Neuronal stem cell (in vitro differentiated cells): ENCODE measurements at regions not wholly inside any gene's neighbourhood (a gene's known extent, or its start where the extent isn't known, plus 50 kb on each side); places are given as distances from the start of the nearest gene placed in this dataset.

Source experiments
- DNase-seq: peaks from one replicate; pipeline ENCODE4 v3.0.0-alpha.2; 2013; ENCODE audit warnings: low spot score
- H2AFZ ChIP-seq: one replicate; pipeline ENCODE4 v1.6.1; 2013; ENCODE audit warnings: mild to moderate bottlenecking, low read length, inconsistent platforms
- H2AK5ac ChIP-seq: 2 replicates; pipeline ENCODE4 v1.6.1; 2013; ENCODE audit warnings: low read depth, mild to moderate bottlenecking, inconsistent platforms, low read length, moderate library complexity, mixed read lengths
- H2BK120ac ChIP-seq: 2 replicates; pipeline ENCODE4 v1.6.1; 2013; ENCODE audit warnings: low read depth, mild to moderate bottlenecking, inconsistent platforms, low read length, moderate library complexity, mixed read lengths
- H2BK12ac ChIP-seq: one replicate; pipeline ENCODE4 v1.6.1; 2013; ENCODE audit warnings: low read length, inconsistent platforms
- H2BK15ac ChIP-seq: 2 replicates; pipeline ENCODE4 v1.6.1; 2013; ENCODE audit warnings: mild to moderate bottlenecking, low read length, inconsistent platforms, mixed read lengths
- H2BK5ac ChIP-seq: one replicate; pipeline ENCODE4 v1.6.1; 2013; ENCODE audit warnings: inconsistent platforms, mild to moderate bottlenecking, low read length, moderate library complexity
- H3K14ac ChIP-seq: one replicate; pipeline ENCODE4 v1.6.1; 2013; ENCODE audit warnings: low read length, inconsistent platforms
- H3K18ac ChIP-seq: 2 replicates; pipeline ENCODE4 v1.6.1; 2013; ENCODE audit warnings: low read length, inconsistent platforms
- H3K23ac ChIP-seq: 2 replicates; pipeline ENCODE4 v1.6.1; 2013; ENCODE audit warnings: low read depth, mild to moderate bottlenecking, mixed read lengths, low read length, inconsistent platforms; ENCODE audit not compliant: poor library complexity
- H3K27ac ChIP-seq: replicated peaks from 3 replicates; pipeline ENCODE4 v1.5.1; 2013; ENCODE audit warnings: low read length, inconsistent platforms
- H3K27me3 ChIP-seq, 3 experiments: 2 replicates each; pipeline ENCODE4 v1.6.1; 2013; ENCODE audit warnings: low read length in 3 of 3, mild to moderate bottlenecking in 2 of 3, inconsistent platforms in 1 of 3, low read depth in 1 of 3, mixed read lengths in 1 of 3, moderate library complexity in 1 of 3; ENCODE audit not compliant: control insufficient read depth in 3 of 3, insufficient read depth in 3 of 3
- H3K36me3 ChIP-seq, 2 donors: replicated peaks in 1 of 2; 2 replicates each; pipeline ENCODE4 v1.6.1; 2013; ENCODE audit warnings: low read length in 2 of 2; ENCODE audit not compliant: control insufficient read depth in 2 of 2, insufficient read depth in 2 of 2
- H3K4ac ChIP-seq: 2 replicates; pipeline ENCODE4 v1.6.1; 2013; ENCODE audit warnings: inconsistent platforms, mild to moderate bottlenecking, low read length, moderate library complexity
- H3K4me1 ChIP-seq, 2 donors: 1 replicate in 1 of 2; 2 replicates in 1 of 2; pipeline ENCODE4 v1.6.1; 2013; ENCODE audit warnings: low read length in 2 of 2, low read depth in 1 of 2; ENCODE audit not compliant: control insufficient read depth in 2 of 2, insufficient read depth in 1 of 2
- H3K4me2 ChIP-seq: one replicate; pipeline ENCODE4 v1.6.1; 2013; ENCODE audit warnings: mild to moderate bottlenecking, low read length, inconsistent platforms; ENCODE audit not compliant: insufficient read depth, poor library complexity, severe bottlenecking
- H3K4me3 ChIP-seq, 2 donors: 2 replicates each; pipeline ENCODE4 v1.5.1; 2013; ENCODE audit warnings: low read length in 2 of 2, mild to moderate bottlenecking in 2 of 2, inconsistent platforms in 1 of 2, moderate library complexity in 1 of 2
- H3K79me1 ChIP-seq: one replicate; pipeline ENCODE4 v1.6.1; 2013; ENCODE audit warnings: low read depth, mild to moderate bottlenecking, inconsistent platforms, low read length, moderate library complexity
- H3K9ac ChIP-seq: one replicate; pipeline ENCODE4 v1.6.1; 2013; ENCODE audit warnings: mild to moderate bottlenecking, low read depth, low read length, inconsistent platforms; ENCODE audit not compliant: poor library complexity
- H3K9me3 ChIP-seq, 2 donors: replicated peaks in 1 of 2; 2 replicates each; pipeline versions ENCODE3 to v1.6.1; 2013; ENCODE audit warnings: low read length in 2 of 2, mild to moderate bottlenecking in 2 of 2, inconsistent platforms in 1 of 2, low read depth in 1 of 2, mixed read lengths in 1 of 2, moderate library complexity in 1 of 2; ENCODE audit not compliant: control insufficient read depth in 2 of 2, insufficient read depth in 1 of 2
- H4K8ac ChIP-seq: one replicate; pipeline ENCODE4 v1.6.1; 2013; ENCODE audit warnings: low read depth, mild to moderate bottlenecking, inconsistent platforms, low read length, moderate library complexity
- H4K91ac ChIP-seq: one replicate; pipeline ENCODE4 v1.6.1; 2013; ENCODE audit warnings: low read length, low read depth, mild to moderate bottlenecking, inconsistent platforms; ENCODE audit not compliant: poor library complexity
- WGBS, 2 donors: extraction: QIAGEN DNeasy Blood & Tissue Kit; methylation state at CpG; one replicate each; pipeline ENCODE4 v1.1.7; 2013; ENCODE audit warnings: missing lambda C conversion rate in 2 of 2, mixed read lengths in 1 of 2; ENCODE audit not compliant: insufficient read length in 2 of 2, insufficient replicate concordance in 1 of 2; ENCODE audit errors: extremely low coverage in 2 of 2; 5-methylcytosine and 5-hydroxymethylcytosine counted together

GRCh38 chr3:26068890-26069289, 279.0 kb downstream of the OXSM start:
- no peaks in the 10 kb centered on the region for H3K27me3 ChIP-seq
- H3K4me1 ChIP-seq, result no peaks in the 10 kb centered on the region
- no peak overlapping the region for H2AK5ac ChIP-seq
- no peak overlapping the region for H3K18ac ChIP-seq
- H2BK5ac ChIP-seq, result no peak overlapping the region
- H3K23ac ChIP-seq, result no peak overlapping the region
- H4K8ac ChIP-seq, result no peak overlapping the region
- H3K9me3 ChIP-seq, result no peaks in the 10 kb centered on the region
- WGBS, 2 donors, result no CpG with 5 or more reads among the region's 4 CpGs
- H2BK120ac ChIP-seq, result no peak overlapping the region
- H2BK12ac ChIP-seq, result no peak overlapping the region
- no peak overlapping the region for H2BK15ac ChIP-seq
- H3K14ac ChIP-seq, result no peak overlapping the region
- no peaks in the 10 kb centered on the region for H3K79me1 ChIP-seq
- no peak overlapping the region for H3K27ac ChIP-seq
- H3K4me2 ChIP-seq, result no peak overlapping the region
- no peak overlapping the region for H3K4me3 ChIP-seq
- DNase-seq, result no peak
- no peak overlapping the region for H2AFZ ChIP-seq
- H3K4ac ChIP-seq, result no peak overlapping the region
- no peak overlapping the region for H3K9ac ChIP-seq
- H4K91ac ChIP-seq, result no peak overlapping the region
- H3K36me3 ChIP-seq, result no peaks in the 10 kb centered on the region

- Histone ChIP-seq H3K23ac (no peak overlapping the region), H3K4ac (no peak overlapping the region), H2BK12ac (no peak overlapping the region), H2BK15ac (no peak overlapping the region), H4K91ac (no peak overlapping the region), H3K4me3 (no peak overlapping the region), H2AFZ (no peak overlapping the region), H2BK5ac (no peak overlapping the region), H2AK5ac (no peak overlapping the region), H3K9me3 (no peaks in the 10 kb centered on the region), H3K36me3 (no peaks in the 10 kb centered on the region), H3K4me1 (no peaks in the 10 kb centered on the region), H3K18ac (no peak overlapping the region), H3K27me3 (no peaks in the 10 kb centered on the region), H2BK120ac (no peak overlapping the region), H3K9ac (no peak overlapping the region), H3K4me2 (no peak overlapping the region), H3K14ac (no peak overlapping the region), H3K27ac (no peak overlapping the region), H4K8ac (no peak overlapping the region), H3K79me1 (no peaks in the 10 kb centered on the region)
- DNase-seq, result no peak
- WGBS, 2 donors, result no CpG with 5 or more reads among the region's 1 CpG
Observed at GRCh38 chr3:26070854-26071253, 281.0 kb downstream of the OXSM start.

- no peak overlapping the region for H3K18ac ChIP-seq
- no peak overlapping the region for H2AFZ ChIP-seq
- H3K4me1 ChIP-seq, result no peaks in the 10 kb centered on the region
- no peak overlapping the region for H4K91ac ChIP-seq
- H2BK15ac ChIP-seq, result no peak overlapping the region
- H4K8ac ChIP-seq, result no peak overlapping the region
- H3K79me1 ChIP-seq, result no peaks in the 10 kb centered on the region
- no peak overlapping the region for H3K4me2 ChIP-seq
- no peak overlapping the region for H3K9ac ChIP-seq
- H3K9me3 ChIP-seq, result no peaks in the 10 kb centered on the region
- H3K27me3 ChIP-seq, result no peaks in the 10 kb centered on the region
- no peak overlapping the region for H2BK120ac ChIP-seq
- no peak overlapping the region for H3K27ac ChIP-seq
- no peak overlapping the region for H2BK5ac ChIP-seq
- no peak overlapping the region for H3K4ac ChIP-seq
- WGBS, 2 donors, result no CpG with 5 or more reads among the region's 1 CpG
- H2BK12ac ChIP-seq, result no peak overlapping the region
- H3K4me3 ChIP-seq, result no peak overlapping the region
- no peak overlapping the region for H3K23ac ChIP-seq
- no peak overlapping the region for H3K14ac ChIP-seq
- no peak for DNase-seq
- no peak overlapping the region for H2AK5ac ChIP-seq
- H3K36me3 ChIP-seq, result no peaks in the 10 kb centered on the region
Observed at GRCh38 chr3:26074080-26074479, 284.2 kb downstream of the OXSM start.

- Histone ChIP-seq H3K4ac (no peak overlapping the region), H3K23ac (no peak overlapping the region), H2AK5ac (no peak overlapping the region), H4K91ac (no peak overlapping the region), H2BK5ac (no peak overlapping the region), H2BK120ac (no peak overlapping the region), H4K8ac (no peak overlapping the region), H3K4me3 (no peak overlapping the region), H2BK12ac (no peak overlapping the region), H3K79me1 (no peaks in the 10 kb centered on the region), H3K4me1 (no peaks in the 10 kb centered on the region), H3K14ac (no peak overlapping the region), H3K9me3 (no peaks in the 10 kb centered on the region), H3K4me2 (no peak overlapping the region), H3K36me3 (no peaks in the 10 kb centered on the region), H3K9ac (no peak overlapping the region), H2AFZ (no peak overlapping the region), H3K18ac (no peak overlapping the region), H2BK15ac (no peak overlapping the region), H3K27ac (no peak overlapping the region), H3K27me3 (no peaks in the 10 kb centered on the region)
- no peak for DNase-seq
- no CpG with 5 or more reads among the region's 1 CpG for WGBS, 2 donors
Observed at GRCh38 chr3:26078539-26078938, 288.6 kb downstream of the OXSM start.
